Ammon's horn (tissue), 1 donor: ENCODE measurements at regions not wholly inside any gene's neighbourhood (a gene's known extent, or its start where the extent isn't known, plus 50 kb on each side); places are given as distances from the start of the nearest gene placed in this dataset.

ENCODE experiments used
- DNase-seq: peaks from one replicate; pipeline ENCODE4 v3.0.0-alpha.2; 2016; ENCODE audit warnings: low spot score

- DNase-seq: no peak
Measured at GRCh38 chr10:4108693-4109092, 323.7 kb upstream of the KLF6 start.

GRCh38 chr10:4107285-4107851 lies 322.4 kb upstream of the KLF6 start:
- no peak for DNase-seq

- DNase-seq: no peak
Measured at GRCh38 chr10:4103603-4104002, 318.6 kb upstream of the KLF6 start.

GRCh38 chr10:4102802-4103344 lies 317.9 kb upstream of the KLF6 start:
- DNase-seq: no peak

- no peak for DNase-seq
Measured at GRCh38 chr10:4101918-4102654, 317.1 kb upstream of the KLF6 start.

- DNase-seq: no peak
Measured at GRCh38 chr10:4100380-4100779, 315.4 kb upstream of the KLF6 start.

GRCh38 chr10:4099202-4099601 lies 314.2 kb upstream of the KLF6 start:
- no peak for DNase-seq

GRCh38 chr10:4095166-4095917 lies 310.3 kb upstream of the KLF6 start:
- DNase-seq: no peak

GRCh38 chr10:4094751-4095150 lies 309.7 kb upstream of the KLF6 start:
- no peak for DNase-seq

GRCh38 chr10:4093438-4093837 lies 308.4 kb upstream of the KLF6 start:
- no peak for DNase-seq

- no peak for DNase-seq
Measured at GRCh38 chr10:4088354-4089066, 303.5 kb upstream of the KLF6 start.

GRCh38 chr10:4086131-4086898 lies 301.3 kb upstream of the KLF6 start:
- DNase-seq: no peak

GRCh38 chr10:4083509-4084003 lies 298.5 kb upstream of the KLF6 start:
- DNase-seq: no peak

GRCh38 chr10:4082861-4083260 lies 297.9 kb upstream of the KLF6 start:
- no peak for DNase-seq

GRCh38 chr10:4081685-4082111 lies 296.7 kb upstream of the KLF6 start:
- DNase-seq: no peak

GRCh38 chr10:4080225-4080805 lies 295.3 kb upstream of the KLF6 start:
- DNase-seq: no peak

- no peak for DNase-seq
Measured at GRCh38 chr10:4079803-4080202, 294.8 kb upstream of the KLF6 start.

GRCh38 chr10:4077804-4078203 lies 292.8 kb upstream of the KLF6 start:
- no peak for DNase-seq

GRCh38 chr10:4076983-4077382 lies 292.0 kb upstream of the KLF6 start:
- DNase-seq: no peak

- DNase-seq: no peak
Measured at GRCh38 chr10:4075443-4075842, 290.4 kb upstream of the KLF6 start.
